CD4-positive, alpha-beta T cell treated with Interleukin-2 at 100 ng/mL for 4 hours (primary cell): ENCODE measurements at regions not wholly inside any gene's neighbourhood (a gene's known extent, or its start where the extent isn't known, plus 50 kb on each side); places are given as distances from the start of the nearest gene placed in this dataset.

Source experiments
- DNase-seq: peaks from one replicate; pipeline ENCODE4 v3.0.0-alpha.2; 2020; ENCODE audit warnings: low spot score

- DNase-seq, result no peak
Observed at GRCh38 chr16:82567175-82567574, 59.6 kb upstream of the CDH13 start.

GRCh38 chr16:82563401-82563800 is 63.4 kb upstream of the CDH13 start:
- no peak for DNase-seq

DNA sequence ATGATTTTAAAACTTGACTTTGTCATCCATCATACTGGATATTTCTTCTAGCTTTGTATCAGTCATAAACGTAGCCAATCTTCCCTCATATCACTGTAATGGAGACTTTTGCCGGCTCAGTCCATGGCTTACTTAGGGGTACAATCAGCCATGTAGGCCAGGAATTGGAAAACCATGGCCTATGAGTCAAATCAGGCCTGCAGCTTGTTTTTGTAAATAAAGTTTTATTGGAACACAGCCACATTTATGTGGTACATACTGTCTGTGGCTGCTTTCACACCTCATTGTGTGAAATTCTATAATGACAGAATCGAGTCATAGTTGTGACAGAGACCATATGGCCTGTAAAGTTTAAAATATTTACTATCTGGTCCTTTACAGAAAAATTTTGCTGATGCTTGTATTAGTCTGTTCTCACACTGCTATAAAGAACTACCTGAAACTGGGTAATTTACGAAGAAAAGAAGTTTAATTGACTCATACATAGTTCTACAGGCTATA is 64.5 kb upstream of the CDH13 start:
- DNase-seq, result no peak

GRCh38 chr16:82560805-82561325 is 65.9 kb upstream of the CDH13 start:
- no peak for DNase-seq

DNA sequence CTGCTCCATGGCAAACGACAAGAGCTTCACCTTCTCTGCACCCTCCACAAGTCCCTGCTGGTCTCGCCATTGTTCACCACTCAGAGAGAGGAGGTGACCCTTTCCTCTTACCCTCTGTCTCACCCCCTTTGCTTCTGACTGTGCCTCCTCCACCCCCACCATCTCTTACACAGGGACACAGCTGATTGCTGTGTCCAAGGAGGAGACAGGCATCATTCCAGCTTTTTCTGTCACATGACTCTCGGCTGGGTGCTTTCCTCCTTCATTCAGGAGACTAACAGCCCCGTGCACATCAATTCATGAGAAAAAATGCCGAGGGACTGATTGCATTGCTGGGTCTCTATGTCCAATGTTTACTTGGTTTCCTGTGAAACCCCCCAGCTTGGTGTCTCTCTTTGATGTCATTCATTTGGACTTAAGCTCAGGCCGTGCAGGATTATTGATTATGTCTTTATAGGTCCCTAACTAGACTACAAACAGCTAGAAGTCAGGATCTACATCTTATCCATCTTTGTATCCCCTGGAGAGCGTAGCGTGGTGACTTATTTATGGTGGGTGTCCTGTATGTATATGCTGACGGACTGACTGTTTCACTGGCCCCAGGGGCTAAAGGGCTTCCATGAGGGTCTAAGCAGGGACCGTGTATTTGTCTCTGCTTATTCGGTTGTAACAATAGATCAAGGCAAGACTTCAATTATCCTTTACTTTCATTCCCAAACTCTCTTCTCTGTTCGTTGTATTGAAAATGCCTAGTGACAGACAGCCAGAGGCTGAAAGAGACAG is 82.2 kb upstream of the CDH13 start:
- no peak for DNase-seq

- no peak for DNase-seq
Observed at GRCh38 chr16:82542714-82543113, 84.1 kb upstream of the CDH13 start.

DNA sequence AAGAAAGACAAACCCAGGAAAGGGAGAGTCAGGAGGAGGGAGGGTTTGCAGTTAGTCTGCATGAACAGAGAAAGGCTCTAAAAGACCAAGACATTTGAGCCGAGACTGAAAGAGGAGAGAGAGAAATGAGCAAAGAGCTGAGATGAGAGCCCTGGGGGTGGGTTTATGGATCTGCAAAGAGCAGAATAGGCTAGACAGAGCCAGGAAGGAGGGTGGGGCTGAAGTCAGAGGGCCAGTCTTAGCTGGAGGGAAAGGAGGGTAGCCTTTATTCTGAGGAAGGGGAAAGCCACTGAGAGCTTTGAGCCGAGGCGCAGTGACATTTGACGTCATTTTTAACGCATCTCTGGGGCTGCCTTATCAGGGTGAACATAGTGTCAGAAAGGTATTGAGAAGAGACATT is 85.7 kb upstream of the CDH13 start:
- DNase-seq, result no peak

GRCh38 chr16:82535764-82536163 is 91.0 kb upstream of the CDH13 start:
- no peak for DNase-seq

DNA sequence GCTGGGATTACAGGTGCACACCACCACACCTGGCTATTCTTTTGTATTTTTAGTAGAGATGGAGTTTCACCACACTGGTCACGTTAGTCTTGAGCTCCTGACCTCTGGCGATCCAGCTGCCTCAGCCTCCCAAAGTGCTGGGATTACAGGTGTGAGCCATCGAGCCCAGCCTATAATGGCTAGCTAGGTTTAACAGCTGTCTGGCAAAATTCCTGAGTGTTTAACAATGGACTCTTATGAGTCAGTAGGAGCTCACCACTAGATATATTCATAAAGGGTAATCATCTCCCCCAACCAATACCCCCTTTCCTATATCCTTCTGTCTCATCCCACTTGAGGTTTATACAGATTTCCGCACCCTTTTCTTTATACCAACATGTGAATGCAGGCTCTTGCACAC is 91.5 kb upstream of the CDH13 start:
- no peak for DNase-seq

- DNase-seq, result no peak
Observed at GRCh38 chr16:82533189-82533588, 93.6 kb upstream of the CDH13 start.

DNA sequence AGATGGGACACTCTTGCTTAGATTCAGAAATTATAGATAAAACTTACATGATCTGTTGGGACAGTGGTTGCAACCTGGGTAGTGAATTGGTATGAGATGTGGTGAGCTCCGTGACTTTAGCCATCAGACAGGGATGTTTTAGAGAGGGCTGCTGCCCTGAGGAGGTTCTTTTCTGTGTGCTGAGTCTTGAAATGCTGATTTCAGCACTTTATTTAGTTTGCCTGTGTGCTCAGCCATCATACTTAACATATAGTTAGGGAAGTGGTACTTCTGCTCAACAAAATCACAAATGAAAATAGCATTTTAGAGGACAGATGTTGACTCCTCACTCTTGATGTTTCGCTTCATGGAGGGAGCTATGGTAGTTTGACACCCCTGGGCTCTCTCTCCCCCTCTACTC is 95.9 kb upstream of the CDH13 start:
- DNase-seq, result no peak

GRCh38 chr16:82527101-82527500 is 99.7 kb upstream of the CDH13 start:
- DNase-seq, result no peak

DNA sequence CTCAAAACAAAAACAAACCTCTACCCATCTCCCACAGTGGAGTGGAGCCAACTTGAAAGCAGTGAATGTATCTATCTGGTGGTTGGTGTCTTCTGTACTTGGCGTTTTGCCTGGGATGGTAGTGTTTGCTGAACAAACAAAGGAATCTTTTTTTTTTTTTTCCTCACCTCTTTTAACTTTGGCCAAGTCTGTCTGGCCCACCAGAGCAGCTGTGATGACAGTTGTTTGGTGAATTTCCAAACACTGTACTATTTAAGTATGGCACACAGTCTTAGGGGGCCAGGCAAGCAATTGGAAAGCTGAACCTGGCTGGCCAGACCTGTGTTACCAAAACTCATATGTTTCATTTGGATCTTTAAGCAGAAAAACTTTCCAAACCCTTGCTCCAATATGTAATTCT is 101.8 kb upstream of the CDH13 start:
- no peak for DNase-seq

GRCh38 chr16:82523815-82524214 is 103.0 kb upstream of the CDH13 start:
- no peak for DNase-seq

DNA sequence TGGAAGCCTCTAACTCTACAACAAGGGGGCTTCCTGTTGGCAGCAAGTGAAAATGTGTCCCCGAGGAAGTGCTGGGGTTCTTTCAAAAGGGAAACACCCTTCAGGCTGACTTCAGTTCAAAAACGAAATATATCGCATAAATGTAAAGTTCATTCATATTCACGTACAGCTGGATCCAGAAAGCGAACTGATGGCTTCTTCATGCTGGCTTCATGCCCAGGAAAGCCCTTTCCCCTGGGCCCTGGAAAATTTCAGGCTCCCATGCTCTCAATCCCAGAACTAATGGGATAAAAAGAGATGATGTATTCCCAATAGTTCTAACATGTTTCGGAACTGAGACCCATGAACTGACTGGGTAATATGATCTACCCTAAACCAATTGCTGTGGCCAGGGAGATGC is 104.7 kb upstream of the CDH13 start:
- DNase-seq, result no peak

- DNase-seq, result no peak
Observed at GRCh38 chr16:82518811-82519210, 108.0 kb upstream of the CDH13 start.

DNA sequence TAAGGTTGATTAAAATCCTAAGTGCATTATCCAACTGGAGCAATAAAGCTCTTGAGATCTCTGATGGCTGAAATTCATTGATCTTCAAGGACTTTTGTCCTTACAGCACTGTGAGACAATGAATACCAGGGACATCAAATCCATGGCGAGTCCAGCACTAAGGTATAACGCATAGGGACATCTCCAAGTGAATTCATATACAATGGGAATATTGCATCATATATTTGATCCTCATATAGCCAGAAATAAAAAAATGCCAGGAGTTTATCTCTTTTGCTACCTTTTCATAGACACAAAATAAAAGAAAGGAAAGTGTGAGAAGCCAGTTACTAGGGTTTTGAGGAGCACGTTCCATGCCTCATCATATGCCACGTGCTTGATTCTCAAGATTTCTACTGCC is 112.5 kb upstream of the CDH13 start:
- no peak for DNase-seq

- no peak for DNase-seq
Observed at GRCh38 chr16:82510789-82511305, 115.9 kb upstream of the CDH13 start.

- DNase-seq, result no peak
Observed at GRCh38 chr16:82509691-82510430, 116.9 kb upstream of the CDH13 start.

DNA sequence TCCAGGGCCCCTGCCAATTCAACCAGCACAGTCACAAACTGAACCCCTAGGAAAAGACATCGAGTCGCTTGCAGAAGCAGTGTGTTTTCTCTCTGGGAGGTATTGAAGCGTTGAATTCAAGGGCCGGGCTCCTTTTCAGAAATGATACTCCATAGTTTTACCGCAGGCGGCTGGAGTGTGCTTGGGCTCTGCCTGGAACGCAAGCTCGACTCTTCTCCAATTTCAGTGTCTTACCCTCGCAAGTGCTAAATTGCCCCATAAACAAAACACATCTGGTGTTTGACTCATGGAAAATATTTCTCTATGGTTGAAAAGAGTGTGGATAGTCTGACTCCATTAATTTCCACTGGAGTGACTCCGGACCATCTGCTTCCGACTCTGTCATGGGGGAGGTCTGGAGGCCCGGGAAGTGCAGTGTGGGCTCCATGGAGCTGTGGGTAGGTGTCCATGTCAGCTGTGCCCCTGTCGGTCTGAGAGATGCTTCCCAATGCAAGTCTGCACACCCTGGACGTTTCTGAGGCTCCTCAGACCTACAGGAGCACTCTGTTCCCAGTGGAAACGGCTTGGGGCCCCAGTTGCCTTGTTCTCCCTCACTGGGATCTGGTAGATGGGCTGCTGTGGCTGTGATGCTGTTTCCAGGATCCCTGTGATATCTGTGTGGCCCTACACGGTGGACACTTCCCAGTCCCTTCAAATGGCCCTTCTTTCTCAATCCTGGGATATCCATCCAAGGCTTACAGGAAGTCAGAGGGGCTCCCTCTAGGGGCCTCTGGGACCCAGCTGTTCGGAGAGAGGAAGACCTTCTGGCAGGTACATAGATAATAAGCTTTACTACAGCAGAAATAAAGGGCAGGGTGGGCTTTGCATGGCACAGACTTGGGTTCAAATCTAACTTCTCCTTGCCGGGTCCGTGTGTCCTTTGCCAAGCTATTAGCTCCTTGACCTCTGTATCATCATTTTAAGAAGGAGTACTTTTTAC is 119.8 kb upstream of the CDH13 start:
- DNase-seq, result no peak

- DNase-seq, result no peak
Observed at GRCh38 chr16:82504836-82505235, 121.9 kb upstream of the CDH13 start.

- DNase-seq, result no peak
Observed at GRCh38 chr16:82499302-82499701, 127.5 kb upstream of the CDH13 start.
